ENCODE measurements at regions not wholly inside any gene's neighbourhood (a gene's known extent, or its start where the extent isn't known, plus 50 kb on each side); places are given as distances from the start of the nearest gene placed in this dataset.

- Mint-ChIP-seq H3K9me3 (peaks cover 12% of the 10 kb centered on the region), H3K4me3 (no peak overlapping the region), H3K27ac (no peak overlapping the region), H3K27me3 (ENCODE audit: insufficient read depth, low read depth, poor library complexity) (peaks cover 5% of the 10 kb centered on the region), H3K36me3 (ENCODE audit: low read depth) (peaks cover 6% of the 10 kb centered on the region; the same call in 1 of the 3 replicates), H3K4me1 (no peaks in the 10 kb centered on the region)
- no peaks in the 10 kb centered on the region for H3K27me3 ChIP-seq (ENCODE audit: insufficient read depth)
- H3K4me1 ChIP-seq (ENCODE audit: insufficient read depth), result no peaks in the 10 kb centered on the region
- no peak overlapping the region for H3K4me2 ChIP-seq
- no peaks in the 10 kb centered on the region for H3K36me3 ChIP-seq (ENCODE audit: insufficient read depth)
- DNase-seq (ENCODE audit: low spot score), result no peak
- H2AFZ ChIP-seq, result no peak overlapping the region
- no peak for ATAC-seq
- no peaks in the 10 kb centered on the region for H3K9me2 ChIP-seq (ENCODE audit: insufficient read depth)
- H4K20me1 ChIP-seq (replicated peaks; ENCODE audit: insufficient read depth), result no peaks in the 10 kb centered on the region
- H3F3A ChIP-seq (replicated peaks; ENCODE audit: low read depth), result no peaks in the 10 kb centered on the region
- no peaks in the 10 kb centered on the region for H3K79me2 ChIP-seq (replicated peaks; ENCODE audit: insufficient read depth)
- no peak for TF ChIP-seq ZNF331 (CRISPR knock-in tag; IDR thresholded peaks at IDR 0.05; ENCODE audit: low read depth)
- TF ChIP-seq CREB1 (CRISPR knock-in tag; IDR thresholded peaks at IDR 0.05; ENCODE audit: low read depth), result no peak
- TF ChIP-seq ZNF114 (CRISPR knock-in tag; IDR thresholded peaks at IDR 0.05), result no peak
- TF ChIP-seq NANOG (IDR thresholded peaks at IDR 0.05; ENCODE audit: borderline replicate concordance), result no peak
- TF ChIP-seq ETS1 (IDR thresholded peaks at IDR 0.05), result no peak
- no peak for TF ChIP-seq EZH2 (IDR thresholded peaks at IDR 0.05; ENCODE audit: low read depth, unreplicated experiment)
- TF ChIP-seq JUNB (IDR thresholded peaks at IDR 0.05; ENCODE audit: unreplicated experiment), result no peak
- no peak for TF ChIP-seq ZNF462 (CRISPR knock-in tag; IDR thresholded peaks at IDR 0.05)
- no peak for TF ChIP-seq CTCF (conservative IDR thresholded peaks at IDR 0.05; ENCODE audit: low read depth in 2 of 2)
- no peak for TF ChIP-seq STAT1 (IDR thresholded peaks at IDR 0.05; ENCODE audit: unreplicated experiment)
- no peak for TF ChIP-seq REST (IDR thresholded peaks at IDR 0.05; ENCODE audit: unreplicated experiment)
- no peak for TF ChIP-seq POLR2AphosphoS5 (IDR thresholded peaks at IDR 0.05; ENCODE audit: low read depth)
- no peak for TF ChIP-seq EZH2phosphoT487 (IDR thresholded peaks at IDR 0.05; ENCODE audit: unreplicated experiment)
- no peak overlapping the region for H3K27ac ChIP-seq (ENCODE audit: low read depth)
- no peak overlapping the region for H3K4me3 ChIP-seq
These were observed 144.0 kb upstream of the THBS2 start for GRCh38 chr6:169397684-169398083.

Data from GM23338 (cell line).